H9 (cell line): ENCODE measurements at regions not wholly inside any gene's neighbourhood (a gene's known extent, or its start where the extent isn't known, plus 50 kb on each side); places are given as distances from the start of the nearest gene placed in this dataset.

Experiments
- DNase-seq: peaks from one replicate; pipeline ENCODE4 v3.0.0-alpha.2; 2017
- H2AFZ ChIP-seq: one replicate; pipeline ENCODE4 v1.6.1; 2013; ENCODE audit warnings: mild to moderate bottlenecking, low read length, control low read depth, moderate library complexity
- H2AK5ac ChIP-seq: 2 replicates; pipeline ENCODE4 v1.6.1; 2013; ENCODE audit warnings: low read length, control low read depth, mixed read lengths; ENCODE audit not compliant: insufficient read length
- H2BK120ac ChIP-seq: one replicate; pipeline ENCODE4 v1.6.1; 2013; ENCODE audit warnings: low read depth, mild to moderate bottlenecking, low read length, control low read depth, inconsistent platforms; ENCODE audit not compliant: poor library complexity, severe bottlenecking
- H2BK12ac ChIP-seq: 2 replicates; pipeline ENCODE4 v1.6.1; 2013; ENCODE audit warnings: low read length, control low read depth, mixed read lengths, low read depth; ENCODE audit not compliant: insufficient read length
- H2BK15ac ChIP-seq: 2 replicates; pipeline ENCODE4 v1.6.1; 2013; ENCODE audit warnings: low read depth, low read length, control low read depth
- H2BK20ac ChIP-seq: one replicate; pipeline ENCODE4 v1.6.1; 2013; ENCODE audit warnings: low read depth, mild to moderate bottlenecking, low read length, control low read depth, inconsistent platforms; ENCODE audit not compliant: poor library complexity, severe bottlenecking
- H2BK5ac ChIP-seq: 2 replicates; pipeline ENCODE4 v1.6.1; 2013; ENCODE audit warnings: low read length, control low read depth, mixed read lengths; ENCODE audit not compliant: insufficient read length
- H3K14ac ChIP-seq: 2 replicates; pipeline ENCODE4 v1.6.1; 2013; ENCODE audit warnings: low read length, control low read depth; ENCODE audit not compliant: insufficient read depth
- H3K18ac ChIP-seq: 2 replicates; pipeline ENCODE4 v1.6.1; 2013; ENCODE audit warnings: low read depth, mild to moderate bottlenecking, mixed read lengths, low read length, control low read depth; ENCODE audit not compliant: insufficient read length
- H3K23ac ChIP-seq: 2 replicates; pipeline ENCODE4 v1.6.1; 2013; ENCODE audit warnings: low read length, control low read depth, mixed read lengths, low read depth; ENCODE audit not compliant: insufficient read length
- H3K23me2 ChIP-seq: 2 replicates; pipeline ENCODE4 v1.6.1; 2013; ENCODE audit warnings: low read depth, mild to moderate bottlenecking, mixed read lengths, low read length, control low read depth; ENCODE audit not compliant: insufficient read length, poor library complexity, severe bottlenecking
- H3K27ac ChIP-seq: 2 replicates; pipeline ENCODE4 v1.5.1; 2013; ENCODE audit warnings: low read length, control low read depth, mixed read lengths, low read depth; ENCODE audit not compliant: insufficient read length
- H3K27me3 ChIP-seq: 2 replicates; pipeline ENCODE4 v1.6.1; 2013; ENCODE audit warnings: low read length, control low read depth, inconsistent platforms; ENCODE audit not compliant: insufficient read depth
- H3K4ac ChIP-seq: 2 replicates; pipeline ENCODE4 v1.6.1; 2013; ENCODE audit warnings: low read depth, mild to moderate bottlenecking, control low read depth, inconsistent platforms, low read length, moderate library complexity
- H3K4me1 ChIP-seq: 2 replicates; pipeline ENCODE4 v1.6.1; 2013; ENCODE audit warnings: low read length, control low read depth, inconsistent platforms; ENCODE audit not compliant: insufficient read depth
- H3K4me2 ChIP-seq: 2 replicates; pipeline ENCODE4 v1.6.1; 2013; ENCODE audit warnings: low read length, control low read depth, mixed read lengths; ENCODE audit not compliant: insufficient read length, insufficient read depth
- H3K56ac ChIP-seq: 2 replicates; pipeline ENCODE4 v1.6.1; 2013; ENCODE audit warnings: low read depth, mild to moderate bottlenecking, mixed read lengths, low read length, control low read depth; ENCODE audit not compliant: insufficient read length
- H3K79me1 ChIP-seq: 2 replicates; pipeline ENCODE4 v1.6.1; 2013; ENCODE audit warnings: low read depth, mild to moderate bottlenecking, moderate library complexity, low read length, control low read depth, inconsistent platforms; ENCODE audit not compliant: insufficient read depth, poor library complexity, severe bottlenecking
- H3K79me2 ChIP-seq: 2 replicates; pipeline ENCODE4 v1.6.1; 2013; ENCODE audit warnings: low read length, control low read depth, inconsistent platforms; ENCODE audit not compliant: insufficient read depth
- H3K9ac ChIP-seq: 2 replicates; pipeline ENCODE4 v1.6.1; 2013; ENCODE audit warnings: low read length, control low read depth, mixed read lengths; ENCODE audit not compliant: insufficient read length; ENCODE audit errors: extremely low read depth
- H3K9me3 ChIP-seq: one replicate; pipeline ENCODE4 v1.6.1; 2013; ENCODE audit warnings: low read depth, low read length, inconsistent platforms; ENCODE audit not compliant: control insufficient read depth
- H3T11ph ChIP-seq: one replicate; pipeline ENCODE4 v1.6.1; 2013; ENCODE audit warnings: mild to moderate bottlenecking, low read length, control low read depth, inconsistent platforms
- H4K20me1 ChIP-seq: one replicate; pipeline ENCODE4 v1.6.1; 2013; ENCODE audit not compliant: control insufficient read depth, insufficient read length, insufficient read depth
- H4K5ac ChIP-seq: 2 replicates; pipeline ENCODE4 v1.6.1; 2013; ENCODE audit warnings: low read depth, mild to moderate bottlenecking, mixed read lengths, low read length, control low read depth; ENCODE audit not compliant: insufficient read length
- H4K8ac ChIP-seq: replicated peaks from 2 replicates; pipeline ENCODE4 v1.6.1; 2013; ENCODE audit warnings: low read length, control low read depth, mixed read lengths, low read depth; ENCODE audit not compliant: insufficient read length
- H4K91ac ChIP-seq: 2 replicates; pipeline ENCODE4 v1.6.1; 2013; ENCODE audit warnings: low read depth, mild to moderate bottlenecking, moderate library complexity, mixed read lengths, low read length, control low read depth; ENCODE audit not compliant: insufficient read length
- H3K27ac Mint-ChIP-seq, 3 experiments: 2 replicates in 2 of 3; 3 replicates in 1 of 3; pipeline ENCODE4 v1.8.0; 2020 to 2021; ENCODE audit warnings: mixed read lengths in 3 of 3, mild to moderate bottlenecking in 1 of 3, moderate library complexity in 1 of 3
- H3K27me3 Mint-ChIP-seq: 2 replicates; pipeline ENCODE4 v1.8.0; 2021; ENCODE audit warnings: low read depth, mild to moderate bottlenecking, moderate library complexity, mixed read lengths
- H3K36me3 Mint-ChIP-seq, 3 experiments: 2 replicates in 2 of 3; 3 replicates in 1 of 3; pipeline ENCODE4 v1.8.0; 2020 to 2021; ENCODE audit warnings: low read depth in 3 of 3, mixed read lengths in 3 of 3; ENCODE audit not compliant: insufficient read depth in 1 of 3
- H3K4me1 Mint-ChIP-seq, 2 experiments: 2 replicates each; pipeline ENCODE4 v1.8.0; 2020; ENCODE audit warnings: mixed read lengths in 2 of 2
- H3K4me3 Mint-ChIP-seq, 2 experiments: 2 replicates in 1 of 2; 3 replicates in 1 of 2; pipeline ENCODE4 v1.8.0; 2020 to 2021; ENCODE audit warnings: mild to moderate bottlenecking in 2 of 2, mixed read lengths in 2 of 2, moderate library complexity in 1 of 2
- H3K9me3 Mint-ChIP-seq, 2 experiments: 2 replicates in 1 of 2; 3 replicates in 1 of 2; pipeline ENCODE4 v1.8.0; 2020; ENCODE audit warnings: mild to moderate bottlenecking in 2 of 2, mixed read lengths in 2 of 2, moderate library complexity in 1 of 2
- CTCF ChIP-seq: fragments of 200-600 bp; sonication (generic); conservative IDR thresholded peaks from 3 replicates; pipeline ENCODE4 v1.8.0; 2021; ENCODE audit warnings: antibody characterized with exemption, mild to moderate bottlenecking
- WGBS: extraction: QIAGEN DNeasy Blood & Tissue Kit; methylation state at CpG from one replicate; pipeline ENCODE4 v1.1.7; 2013; ENCODE audit warnings: missing lambda C conversion rate, low lambda C conversion rate, mixed read lengths; ENCODE audit not compliant: insufficient read length; ENCODE audit errors: extremely low coverage; 5-methylcytosine and 5-hydroxymethylcytosine counted together

GRCh38 chr18:1797235-1797634, 774.1 kb downstream of the METTL4 start:
- H3K18ac ChIP-seq, result no peak overlapping the region
- no peak overlapping the region for H3K9ac ChIP-seq
- no peak overlapping the region for H3K4me2 ChIP-seq
- H3K27ac ChIP-seq, result no peak overlapping the region
- H3K27me3 Mint-ChIP-seq, result peaks cover 3% of the 10 kb centered on the region; the same call in 1 of the 2 replicates
- H3K9me3 Mint-ChIP-seq, result peaks cover 5 to 6% of the 10 kb centered on the region in 2 experiments; a peak in 3 of 5 replicates
- no peak for TF ChIP-seq CTCF
- H3K27ac Mint-ChIP-seq, result no peak overlapping the region
- no peak overlapping the region for H4K8ac ChIP-seq
- H2BK5ac ChIP-seq, result no peak overlapping the region
- H3K36me3 Mint-ChIP-seq, result no peaks in the 10 kb centered on the region
- H3K27me3 ChIP-seq, result no peaks in the 10 kb centered on the region
- no peak overlapping the region for H2BK20ac ChIP-seq
- H3K56ac ChIP-seq, result no peak overlapping the region
- no peaks in the 10 kb centered on the region for H3K23me2 ChIP-seq
- H2BK120ac ChIP-seq, result no peak overlapping the region
- H2BK15ac ChIP-seq, result no peak overlapping the region
- H2AK5ac ChIP-seq, result no peak overlapping the region
- no peak overlapping the region for H4K5ac ChIP-seq
- DNase-seq, result no peak
- WGBS, result no CpG with 5 or more reads among the region's 2 CpGs
- no peaks in the 10 kb centered on the region for H3K4me1 Mint-ChIP-seq
- H2BK12ac ChIP-seq, result no peak overlapping the region
- no peak overlapping the region for H4K91ac ChIP-seq
- H3K79me2 ChIP-seq, result no peaks in the 10 kb centered on the region
- no peaks in the 10 kb centered on the region for H3K9me3 ChIP-seq
- H3K4ac ChIP-seq, result no peak overlapping the region
- H3K4me1 ChIP-seq, result no peaks in the 10 kb centered on the region
- no peaks in the 10 kb centered on the region for H4K20me1 ChIP-seq
- no peaks in the 10 kb centered on the region for H3K79me1 ChIP-seq
- no peak overlapping the region for H3K4me3 Mint-ChIP-seq
- no peak overlapping the region for H3K14ac ChIP-seq
- no peak overlapping the region for H3T11ph ChIP-seq
- no peak overlapping the region for H3K23ac ChIP-seq
- no peak overlapping the region for H2AFZ ChIP-seq
